Epidermal melanocyte (primary cell): ENCODE measurements at regions not wholly inside any gene's neighbourhood (a gene's known extent, or its start where the extent isn't known, plus 50 kb on each side); places are given as distances from the start of the nearest gene placed in this dataset.
"Not testable (repeated sequence)": the region's sequence is repeated elsewhere in the genome, so short reads cannot be mapped to it uniquely, and the experiment has no call there.

ENCODE experiments used
- DNase-seq: peaks from one replicate; pipeline ENCODE4 v3.0.0; 2011; ENCODE audit warnings: low spot score; ENCODE audit not compliant: insufficient read length

GRCh38 chr5:99070362-99070761 lies 141.6 kb upstream of the CHD1 start:
- DNase-seq, result no peak

- DNase-seq, result no peak
Measured at GRCh38 chr5:99068944-99069650, 140.3 kb upstream of the CHD1 start.

GRCh38 chr5:99063737-99064136 lies 134.9 kb upstream of the CHD1 start:
- no peak for DNase-seq

GRCh38 chr5:99061711-99062110 lies 132.9 kb upstream of the CHD1 start:
- no peak for DNase-seq

GRCh38 chr5:99061299-99061698 lies 132.5 kb upstream of the CHD1 start:
- DNase-seq, result no peak

- peak; percentile 50 for DNase-seq
Measured at GRCh38 chr5:99060306-99061261, 131.8 kb upstream of the CHD1 start.

- DNase-seq, result no peak
Measured at GRCh38 chr5:99059685-99060084, 130.9 kb upstream of the CHD1 start.

GRCh38 chr5:99058466-99058865 lies 129.7 kb upstream of the CHD1 start:
- DNase-seq, result no peak

- no peak for DNase-seq
Measured at GRCh38 chr5:99054972-99055371, 126.2 kb upstream of the CHD1 start.

- no peak for DNase-seq
Measured at GRCh38 chr5:99045871-99046270, 117.1 kb upstream of the CHD1 start.

- not testable (repeated sequence) for DNase-seq
Measured at GRCh38 chr5:99043257-99043656, 114.5 kb upstream of the CHD1 start.

- no peak for DNase-seq
Measured at GRCh38 chr5:99037668-99038067, 108.9 kb upstream of the CHD1 start.

- no peak for DNase-seq
Measured at GRCh38 chr5:99035942-99036341, 107.1 kb upstream of the CHD1 start.

GRCh38 chr5:99034336-99034735 lies 105.5 kb upstream of the CHD1 start:
- DNase-seq, result no peak

GRCh38 chr5:99033014-99033900 lies 104.5 kb upstream of the CHD1 start:
- no peak for DNase-seq

GRCh38 chr5:99032234-99033013 lies 103.6 kb upstream of the CHD1 start:
- peak; percentile 56 for DNase-seq

- DNase-seq, result no peak
Measured at GRCh38 chr5:99030906-99031440, 102.2 kb upstream of the CHD1 start.

GRCh38 chr5:99029172-99029571 lies 100.4 kb upstream of the CHD1 start:
- no peak for DNase-seq

GRCh38 chr5:99028170-99028569 lies 99.4 kb upstream of the CHD1 start:
- not testable (repeated sequence) for DNase-seq

- DNase-seq, result no peak
Measured at GRCh38 chr5:99025298-99026045, 96.7 kb upstream of the CHD1 start.
